ENCODE measurements at regions not wholly inside any gene's neighbourhood (a gene's known extent, or its start where the extent isn't known, plus 50 kb on each side); places are given as distances from the start of the nearest gene placed in this dataset.

- no peak for DNase-seq (ENCODE audit: low spot score)
- in situ Hi-C loops (cut with MboI; ENCODE audit: low pct_unique_long_range_greater_than_20kb, low sequenced_read_pairs, unreplicated experiment): no loop called here
- TF ChIP-seq CTCF (IDR thresholded peaks at IDR 0.05; ENCODE audit: extremely low read depth, insufficient read depth, missing control alignments): no peak
These were observed 207.8 kb downstream of the GATA3 start for GRCh38 chr10:8262317-8262716.

GRCh38 chr10:8269976-8270375, 215.5 kb downstream of the GATA3 start:
- TF ChIP-seq CTCF (IDR thresholded peaks at IDR 0.05; ENCODE audit: extremely low read depth, insufficient read depth, missing control alignments): no peak
- in situ Hi-C loops (cut with MboI; ENCODE audit: low pct_unique_long_range_greater_than_20kb, low sequenced_read_pairs, unreplicated experiment): no loop called here
- no peak for DNase-seq (ENCODE audit: low spot score)

- TF ChIP-seq CTCF (IDR thresholded peaks at IDR 0.05; ENCODE audit: extremely low read depth, insufficient read depth, missing control alignments): no peak
- no peak for DNase-seq (ENCODE audit: low spot score)
- in situ Hi-C loops (cut with MboI; ENCODE audit: low pct_unique_long_range_greater_than_20kb, low sequenced_read_pairs, unreplicated experiment): no loop called here
These were observed 218.4 kb downstream of the GATA3 start for GRCh38 chr10:8272794-8273425.

GRCh38 chr10:8273749-8274148, 219.3 kb downstream of the GATA3 start:
- in situ Hi-C loops (cut with MboI; ENCODE audit: low pct_unique_long_range_greater_than_20kb, low sequenced_read_pairs, unreplicated experiment): no loop called here
- no peak for DNase-seq (ENCODE audit: low spot score)
- TF ChIP-seq CTCF (IDR thresholded peaks at IDR 0.05; ENCODE audit: extremely low read depth, insufficient read depth, missing control alignments): no peak

GRCh38 chr10:8275911-8276310, 221.4 kb downstream of the GATA3 start:
- no peak for DNase-seq (ENCODE audit: low spot score)
- in situ Hi-C loops (cut with MboI; ENCODE audit: low pct_unique_long_range_greater_than_20kb, low sequenced_read_pairs, unreplicated experiment): no loop called here
- TF ChIP-seq CTCF (IDR thresholded peaks at IDR 0.05; ENCODE audit: extremely low read depth, insufficient read depth, missing control alignments): no peak

- TF ChIP-seq CTCF (IDR thresholded peaks at IDR 0.05; ENCODE audit: extremely low read depth, insufficient read depth, missing control alignments): no peak
- no peak for DNase-seq (ENCODE audit: low spot score)
- in situ Hi-C loops (cut with MboI; ENCODE audit: low pct_unique_long_range_greater_than_20kb, low sequenced_read_pairs, unreplicated experiment): no loop called here
These were observed 223.6 kb downstream of the GATA3 start for GRCh38 chr10:8278099-8278498.

Measured in GM13977 (cell line).